A549 (cell line): ENCODE measurements at regions not wholly inside any gene's neighbourhood (a gene's known extent, or its start where the extent isn't known, plus 50 kb on each side); places are given as distances from the start of the nearest gene placed in this dataset.
A peak's percentile ranks its signal among the peaks of the same experiment; 100 is the strongest.

ENCODE experiments used
- CTCF ChIP-seq: fragments of >200 bp; sonication (Bioruptor Twin); formaldehyde crosslinking; IDR thresholded peaks from 3 replicates; pipeline ENCODE4 v1.5.1; 2016
- EP300 ChIP-seq, 2 experiments: fragments of >200 bp; sonication (Bioruptor Twin); formaldehyde crosslinking; IDR thresholded peaks; 2 replicates in 1 of 2; 3 replicates in 1 of 2; pipeline ENCODE4 v1.6.1; 2016 to 2017

- TF ChIP-seq CTCF (peak; percentile 43), EP300 (IDR thresholded peaks at IDR 0.05) (peak; percentile 81 to 84; a peak in 3 of 5 replicates)
Measured at GRCh38 chr20:50399917-50400704, 110.1 kb upstream of the PTPN1 start.
